IMR-90 (cell line): ENCODE measurements at regions not wholly inside any gene's neighbourhood (a gene's known extent, or its start where the extent isn't known, plus 50 kb on each side); places are given as distances from the start of the nearest gene placed in this dataset.

ENCODE experiments used
- ATAC-seq: fragments of 200-7000 bp; cut with Tn5 transposase; 2 replicates; pipeline ENCODE4 v1.9.1; 2020; ENCODE audit warnings: low read depth, mild to moderate bottlenecking, moderate library complexity
- BruUV-seq: library from RNA; stranded (reverse); fragments of 400-500 nt; replicated peaks from 2 replicates; lab custom pipeline; 2021; lab: Mats Ljungman, UMichigan
- CTCF ChIA-PET: fragments of 300-600 bp; formaldehyde crosslinking; extraction: SDS; loops from one replicate; lab custom pipeline; 2021; ENCODE audit warnings: antibody characterized with exemption; lab: Yijun Ruan, JAX
- POLR2A ChIA-PET: fragments of 300-600 bp; sonication (Branson Sonifier 250); formaldehyde crosslinking; loops from one replicate; lab custom pipeline; 2022; ENCODE audit warnings: antibody characterized with exemption; ENCODE audit not compliant: unreplicated experiment; lab: Charles Lee
- DNase-seq: peaks from one replicate; pipeline ENCODE4 v3.0.0; 2013
- H2AFZ ChIP-seq: replicated peaks from 2 replicates; pipeline ENCODE3; 2013; ENCODE audit warnings: low read length, mild to moderate bottlenecking; ENCODE audit not compliant: poor library complexity
- H2AK5ac ChIP-seq: 2 replicates; pipeline ENCODE4 v1.6.1; 2013; ENCODE audit warnings: low read depth, low read length, inconsistent platforms
- H2AK9ac ChIP-seq: replicated peaks from 2 replicates; pipeline ENCODE3; 2013; ENCODE audit warnings: mild to moderate bottlenecking, low read depth, low read length, moderate library complexity; ENCODE audit not compliant: poor library complexity
- H2BK120ac ChIP-seq: 2 replicates; pipeline ENCODE4 v1.6.1; 2013; ENCODE audit warnings: low read depth, low read length, inconsistent platforms
- H2BK15ac ChIP-seq: 3 replicates; pipeline ENCODE4 v1.6.1; 2013; ENCODE audit warnings: low read depth, low read length, inconsistent platforms
- H2BK20ac ChIP-seq: 2 replicates; pipeline ENCODE4 v1.6.1; 2013; ENCODE audit warnings: low read depth, mild to moderate bottlenecking, inconsistent platforms, low read length, moderate library complexity
- H2BK5ac ChIP-seq: 2 replicates; pipeline ENCODE4 v1.6.1; 2013; ENCODE audit warnings: mild to moderate bottlenecking, low read depth, low read length, inconsistent platforms; ENCODE audit not compliant: poor library complexity, severe bottlenecking
- H3K14ac ChIP-seq: replicated peaks from 2 replicates; pipeline ENCODE4 v1.6.1; 2013; ENCODE audit warnings: low read depth, low read length, inconsistent platforms
- H3K18ac ChIP-seq: 2 replicates; pipeline ENCODE4 v1.6.1; 2013; ENCODE audit warnings: low read depth, low read length, control low read depth
- H3K23ac ChIP-seq: 2 replicates; pipeline ENCODE4 v1.6.1; 2013; ENCODE audit warnings: low read depth, low read length, inconsistent platforms
- H3K27ac ChIP-seq: 2 replicates; pipeline ENCODE4 v1.5.1; 2013; ENCODE audit warnings: mild to moderate bottlenecking, control low read depth, low read length; ENCODE audit not compliant: insufficient read depth
- H3K27me3 ChIP-seq: 2 replicates; pipeline ENCODE4 v1.6.1; 2013; ENCODE audit warnings: low read length; ENCODE audit not compliant: control insufficient read depth, insufficient read depth
- H3K36me3 ChIP-seq: 2 replicates; pipeline ENCODE4 v1.6.1; 2013; ENCODE audit warnings: low read length, mixed read lengths; ENCODE audit not compliant: control insufficient read depth, insufficient read depth
- H3K4ac ChIP-seq: 2 replicates; pipeline ENCODE4 v1.6.1; 2013; ENCODE audit warnings: low read depth, low read length, inconsistent platforms
- H3K4me1 ChIP-seq: 2 replicates; pipeline ENCODE4 v1.6.1; 2013; ENCODE audit warnings: low read length, mixed read lengths; ENCODE audit not compliant: control insufficient read depth, insufficient read depth
- H3K4me2 ChIP-seq: 2 replicates; pipeline ENCODE4 v1.6.1; 2013; ENCODE audit warnings: low read depth, mild to moderate bottlenecking, control low read depth, low read length, moderate library complexity
- H3K4me3 ChIP-seq: 2 replicates; pipeline ENCODE4 v1.5.1; 2013; ENCODE audit warnings: low read depth, mild to moderate bottlenecking, control low read depth, low read length, moderate library complexity; ENCODE audit not compliant: insufficient read depth
- H3K56ac ChIP-seq: 2 replicates; pipeline ENCODE4 v1.6.1; 2013; ENCODE audit warnings: low read length, inconsistent platforms; ENCODE audit not compliant: insufficient read depth; ENCODE audit errors: extremely low read depth
- H3K79me1 ChIP-seq, 2 experiments: 2 replicates each; pipeline ENCODE4 v1.6.1; 2013; ENCODE audit warnings: low read length in 2 of 2, inconsistent platforms in 1 of 2, low read depth in 1 of 2
- H3K9ac ChIP-seq: 2 replicates; pipeline ENCODE4 v1.6.1; 2013; ENCODE audit warnings: low read depth, low read length, control low read depth
- H3K9me1 ChIP-seq: 2 replicates; pipeline ENCODE4 v1.6.1; 2013; ENCODE audit warnings: low read length, inconsistent platforms; ENCODE audit not compliant: insufficient read depth
- H3K9me3 ChIP-seq: 2 replicates; pipeline ENCODE4 v1.6.1; 2013; ENCODE audit warnings: low read length; ENCODE audit not compliant: control insufficient read depth, insufficient read depth
- H4K20me1 ChIP-seq: 2 replicates; pipeline ENCODE4 v1.6.1; 2013; ENCODE audit warnings: low read length, inconsistent platforms; ENCODE audit not compliant: insufficient read depth
- H4K5ac ChIP-seq: 2 replicates; pipeline ENCODE4 v1.6.1; 2013; ENCODE audit warnings: mild to moderate bottlenecking, low read depth, low read length, control low read depth
- H4K8ac ChIP-seq, 2 experiments: 2 replicates each; pipeline ENCODE4 v1.6.1; 2013; ENCODE audit warnings: low read depth in 2 of 2, low read length in 2 of 2, control low read depth in 1 of 2, inconsistent platforms in 1 of 2
- H4K91ac ChIP-seq: 2 replicates; pipeline ENCODE4 v1.6.1; 2013; ENCODE audit warnings: low read depth, low read length, inconsistent platforms; ENCODE audit not compliant: insufficient read depth
- BHLHE40 ChIP-seq: fragments of 150-350 bp; IDR thresholded peaks from 2 replicates; pipeline ENCODE4 v1.6.1; 2016; ENCODE audit warnings: mild to moderate bottlenecking, low read depth, low read length
- CEBPB ChIP-seq: IDR thresholded peaks from 2 replicates; pipeline ENCODE4 v1.6.1; 2012; ENCODE audit warnings: low read depth, low read length, improper control_type of control experiment
- CHD1 ChIP-seq: IDR thresholded peaks from 2 replicates; pipeline ENCODE4 v1.6.1; 2012; ENCODE audit warnings: low read depth, low read length, improper control_type of control experiment
- CTCF ChIP-seq: conservative IDR thresholded peaks from 2 replicates; pipeline ENCODE4 v1.5.1; 2012; ENCODE audit warnings: mild to moderate bottlenecking, low read depth, low read length, improper control_type of control experiment
- ELK1 ChIP-seq: fragments of 150-350 bp; IDR thresholded peaks from 2 replicates; pipeline ENCODE4 v1.6.1; 2016; ENCODE audit warnings: low read depth, mild to moderate bottlenecking, low read length, moderate library complexity, borderline replicate concordance
- FOS ChIP-seq: fragments of 150-350 bp; IDR thresholded peaks from 2 replicates; pipeline ENCODE4 v1.6.1; 2016; ENCODE audit warnings: low read depth, low read length
- MAFK ChIP-seq: IDR thresholded peaks from 2 replicates; pipeline ENCODE4 v1.6.1; 2012; ENCODE audit warnings: low read depth, low read length, improper control_type of control experiment
- MAZ ChIP-seq: IDR thresholded peaks from 2 replicates; pipeline ENCODE4 v1.6.1; 2012; ENCODE audit warnings: low read depth, mild to moderate bottlenecking, low read length, improper control_type of control experiment, moderate library complexity, borderline replicate concordance
- MXI1 ChIP-seq: IDR thresholded peaks from 2 replicates; pipeline ENCODE4 v1.6.1; 2012; ENCODE audit warnings: low read depth, mild to moderate bottlenecking, low read length, moderate library complexity, borderline replicate concordance
- NFE2L2 ChIP-seq: fragments of 150-350 bp; IDR thresholded peaks from 2 replicates; pipeline ENCODE4 v1.6.1; 2016; ENCODE audit warnings: low read depth, mild to moderate bottlenecking, low read length
- POLR2A ChIP-seq: IDR thresholded peaks from 2 replicates; pipeline ENCODE4 v1.6.1; 2012; ENCODE audit warnings: mild to moderate bottlenecking, low read depth, low read length
- RAD21 ChIP-seq: IDR thresholded peaks from 2 replicates; pipeline ENCODE4 v1.6.1; 2012; ENCODE audit warnings: low read length, improper control_type of control experiment
- RCOR1 ChIP-seq: IDR thresholded peaks from 2 replicates; pipeline ENCODE4 v1.6.1; 2012; ENCODE audit warnings: mild to moderate bottlenecking, low read length, improper control_type of control experiment; ENCODE audit not compliant: insufficient replicate concordance
- RFX5 ChIP-seq: IDR thresholded peaks from 2 replicates; pipeline ENCODE4 v1.8.0; 2012; ENCODE audit warnings: low read depth, mild to moderate bottlenecking, low read length, moderate library complexity
- SMC3 ChIP-seq: fragments of 150-350 bp; IDR thresholded peaks from 2 replicates; pipeline ENCODE4 v1.6.1; 2016; ENCODE audit warnings: low read depth, mild to moderate bottlenecking, antibody characterized with exemption, low read length, moderate library complexity
- USF2 ChIP-seq: fragments of 150-350 bp; IDR thresholded peaks from 2 replicates; pipeline ENCODE4 v1.6.1; 2017; ENCODE audit warnings: mild to moderate bottlenecking, antibody characterized with exemption, low read length, low read depth
- WGBS, 2 experiments: methylation state at CpG; one replicate each; pipeline versions ENCODE4 v1.1.5 to v1.1.7; 2013; ENCODE audit warnings: missing lambda C conversion rate in 2 of 2; ENCODE audit not compliant: insufficient read length in 1 of 2; ENCODE audit errors: extremely low coverage in 2 of 2; 5-methylcytosine and 5-hydroxymethylcytosine counted together
- dilution Hi-C: fragments of 300-500 bp; cut with HindIII; formaldehyde crosslinking; loops from one replicate; pipeline ENCODE4 v1.14.3; 2018; ENCODE audit warnings: low sequenced_read_pairs; ENCODE audit not compliant: unreplicated experiment
- in situ Hi-C: fragments of 300-500 bp; cut with MboI; formaldehyde crosslinking; loops from 3 replicates; pipeline ENCODE4 v1.14.3; 2019; ENCODE audit warnings: low sequenced_read_pairs, inconsistent platforms, mixed read lengths
- intact Hi-C: fragments of 100-400 bp; cut with micrococcal nuclease; formaldehyde crosslinking; loops from 2 replicates; pipeline ENCODE4 v1.10.0; 2022

DNA sequence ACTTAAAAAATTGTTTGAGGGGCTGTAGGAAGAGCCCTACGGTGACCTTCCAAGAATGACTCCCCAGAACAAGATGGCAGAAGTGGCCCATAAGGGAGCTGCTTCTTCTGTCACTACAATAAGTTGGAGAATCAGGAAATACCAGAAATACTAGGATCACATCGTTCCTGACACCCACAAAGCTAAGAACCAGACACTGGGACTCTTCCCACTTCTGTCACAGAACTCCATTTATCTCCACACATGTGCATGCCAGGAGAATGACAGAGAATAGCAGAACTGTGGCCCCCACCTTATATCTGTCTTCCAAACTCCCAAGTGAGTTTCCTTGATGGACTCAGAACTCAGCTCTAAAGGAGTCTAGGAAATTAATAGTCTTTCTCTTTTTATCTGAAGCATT lies 54.6 kb upstream of the UBR2 start:
- H3K4me3 ChIP-seq, result no peak overlapping the region
- no peak overlapping the region for H2AFZ ChIP-seq
- TF ChIP-seq MAZ (no peak), CTCF (no peak), RAD21 (no peak), MAFK (no peak), SMC3 (no peak), RFX5 (no peak), NFE2L2 (no peak), ELK1 (no peak), POLR2A (no peak), USF2 (no peak), CEBPB (no peak), FOS (no peak), BHLHE40 (no peak), CHD1 (no peak), RCOR1 (no peak), MXI1 (no peak)
- no peak overlapping the region for H2BK15ac ChIP-seq
- WGBS, 2 experiments, result no CpG with 5 or more reads among the region's 2 CpGs
- ATAC-seq, result no peak
- in situ Hi-C loops, result no loop called here
- no peaks in the 10 kb centered on the region for H3K9me1 ChIP-seq
- CTCF ChIA-PET, result interaction anchor here (1.9 kb wide), 1 partner anchor 10 kb away, joined by 7 read pairs; no protein-coding TSS in a partner anchor
- H3K36me3 ChIP-seq, result no peaks in the 10 kb centered on the region
- no peak overlapping the region for H3K23ac ChIP-seq
- H3K27me3 ChIP-seq, result no peaks in the 10 kb centered on the region
- H3K14ac ChIP-seq, result 0 out of 2 replicates have a peak overlapping the region, but pooled peaks have one; percentile 1
- no peak overlapping the region for H3K56ac ChIP-seq
- H3K27ac ChIP-seq, result no peak overlapping the region
- no peak overlapping the region for H2AK9ac ChIP-seq
- no peak overlapping the region for H2BK20ac ChIP-seq
- no TSS peak for BruUV-seq
- DNase-seq, result no peak
- no peak overlapping the region for H4K91ac ChIP-seq
- dilution Hi-C loops, result no loop called here
- H3K9me3 ChIP-seq, result no peaks in the 10 kb centered on the region
- H2AK5ac ChIP-seq, result no peak overlapping the region
- H3K4me2 ChIP-seq, result no peak overlapping the region
- peaks cover 4% of the 10 kb centered on the region for H3K4me1 ChIP-seq
- POLR2A ChIA-PET, result interaction anchor here (0.6 kb wide), 1 partner anchor 17 kb away, joined by 11 read pairs; no protein-coding TSS in a partner anchor
- H4K8ac ChIP-seq, result no peak overlapping the region
- no peak overlapping the region for H3K18ac ChIP-seq
- no peak overlapping the region for H4K5ac ChIP-seq
- intact Hi-C loops, result no loop called here
- H3K79me1 ChIP-seq, result no peaks in the 10 kb centered on the region
- no peaks in the 10 kb centered on the region for H4K20me1 ChIP-seq
- H3K4ac ChIP-seq, result no peak overlapping the region
- H2BK120ac ChIP-seq, result no peak overlapping the region
- no peak overlapping the region for H3K9ac ChIP-seq
- no peak overlapping the region for H2BK5ac ChIP-seq
